ENCODE measurements at regions not wholly inside any gene's neighbourhood (a gene's known extent, or its start where the extent isn't known, plus 50 kb on each side); places are given as distances from the start of the nearest gene placed in this dataset.

DNA sequence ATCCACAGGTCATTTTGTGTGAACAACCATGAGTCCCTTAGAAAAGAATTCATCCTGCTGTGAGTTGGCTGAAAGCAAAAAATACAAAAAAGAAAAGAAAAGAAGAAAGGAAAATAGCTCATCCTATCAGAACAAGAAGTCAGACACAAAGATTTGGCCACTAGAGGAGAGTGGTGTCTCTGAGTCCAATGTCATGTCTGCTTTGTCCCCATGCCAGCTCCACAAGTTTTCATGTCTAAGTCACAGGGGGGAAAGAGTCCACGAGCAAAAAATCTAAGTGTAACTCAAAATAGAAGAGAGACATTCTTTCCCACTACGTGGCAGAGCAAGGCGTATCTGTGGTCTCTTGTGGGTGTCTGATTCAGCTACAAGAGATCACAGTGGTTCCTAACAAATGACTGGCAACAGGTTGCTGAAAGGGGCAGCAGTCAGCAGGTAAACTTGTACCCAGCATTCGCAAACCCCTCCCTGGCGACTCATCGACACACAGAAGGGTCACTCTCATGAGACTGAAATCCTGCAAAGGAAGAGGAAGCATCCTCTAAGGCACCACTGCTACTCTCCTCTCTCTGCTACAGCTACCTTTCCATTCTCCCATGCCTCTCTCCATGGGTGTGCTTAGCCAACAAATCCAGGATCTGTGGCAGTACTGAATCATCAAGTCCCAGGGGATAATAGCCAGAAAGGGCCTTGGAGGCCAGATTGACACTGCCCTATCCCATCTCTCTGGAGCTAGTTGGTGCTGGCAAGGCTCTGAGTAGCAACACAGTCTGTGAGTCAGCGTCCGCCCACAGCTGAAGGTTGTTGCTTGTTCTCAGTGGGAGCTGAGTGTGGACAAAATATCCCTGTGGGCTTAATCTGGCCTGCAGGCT is 123.0 kb upstream of the SLC39A10 start:
- BruUV-seq (replicated peaks) = no TSS peak
- H3K9me2 ChIP-seq (ENCODE audit: insufficient read depth, low read length) = no peaks in the 10 kb centered on the region
- intact Hi-C loops (cut with micrococcal nuclease; ENCODE audit: unreplicated experiment) = loop anchor here (1.0 kb wide), 1 partner anchor 123 kb away; the partner anchor contains the start of gene SLC39A10
- DNase-seq (ENCODE audit: low spot score) = peak; percentile 39
- H3K27ac ChIP-seq (ENCODE audit: low read depth, low read length, poor library complexity, severe bottlenecking) = no peak overlapping the region
- ChIA-PET CTCF (ENCODE audit: unreplicated experiment) (interaction anchor here (0.6 to 1.4 kb wide), 4 partner anchors 36 to 127 kb away, joined by 3 to 5 read pairs (median 4); partner anchors contain the start of gene SLC39A10), POLR2A (interaction anchor here (0.5 to 4.0 kb wide), 16 partner anchors 14 to 709 kb away, joined by 3 to 20 read pairs (median 4); no protein-coding TSS in a partner anchor)
- H2AFZ ChIP-seq (ENCODE audit: low read length) = peak overlapping the region; percentile 97; the same call in 1 of the 2 replicates
- H3K4me3 ChIP-seq (ENCODE audit: low read depth, low read length, poor library complexity, severe bottlenecking) = peak overlapping the region; percentile 64
- no peaks in the 10 kb centered on the region for H3K36me3 ChIP-seq (ENCODE audit: insufficient read depth, low read length)
- peak overlapping the region; percentile 77 for H3K4me2 ChIP-seq (ENCODE audit: low read length)
- no peaks in the 10 kb centered on the region for H4K20me1 ChIP-seq (ENCODE audit: insufficient read depth, low read length)
- TF ChIP-seq, protein P1, sequence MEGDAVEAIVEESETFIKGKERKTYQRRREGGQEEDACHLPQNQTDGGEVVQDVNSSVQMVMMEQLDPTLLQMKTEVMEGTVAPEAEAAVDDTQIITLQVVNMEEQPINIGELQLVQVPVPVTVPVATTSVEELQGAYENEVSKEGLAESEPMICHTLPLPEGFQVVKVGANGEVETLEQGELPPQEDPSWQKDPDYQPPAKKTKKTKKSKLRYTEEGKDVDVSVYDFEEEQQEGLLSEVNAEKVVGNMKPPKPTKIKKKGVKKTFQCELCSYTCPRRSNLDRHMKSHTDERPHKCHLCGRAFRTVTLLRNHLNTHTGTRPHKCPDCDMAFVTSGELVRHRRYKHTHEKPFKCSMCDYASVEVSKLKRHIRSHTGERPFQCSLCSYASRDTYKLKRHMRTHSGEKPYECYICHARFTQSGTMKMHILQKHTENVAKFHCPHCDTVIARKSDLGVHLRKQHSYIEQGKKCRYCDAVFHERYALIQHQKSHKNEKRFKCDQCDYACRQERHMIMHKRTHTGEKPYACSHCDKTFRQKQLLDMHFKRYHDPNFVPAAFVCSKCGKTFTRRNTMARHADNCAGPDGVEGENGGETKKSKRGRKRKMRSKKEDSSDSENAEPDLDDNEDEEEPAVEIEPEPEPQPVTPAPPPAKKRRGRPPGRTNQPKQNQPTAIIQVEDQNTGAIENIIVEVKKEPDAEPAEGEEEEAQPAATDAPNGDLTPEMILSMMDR (conservative IDR thresholded peaks at IDR 0.05; ENCODE audit: low read length) = peak; percentile 53
- TF ChIP-seq EZH2phosphoT487 (IDR thresholded peaks at IDR 0.05; ENCODE audit: borderline replicate concordance, low read depth, low read length) = no peak
- peaks cover 47% of the 10 kb centered on the region for H3K4me1 ChIP-seq (ENCODE audit: insufficient read depth, low read length, poor library complexity, severe bottlenecking)
- H3K9me3 ChIP-seq (ENCODE audit: low read length) = no peaks in the 10 kb centered on the region
- H3K79me2 ChIP-seq (ENCODE audit: insufficient read depth, low read depth, low read length) = no peaks in the 10 kb centered on the region

DNA sequence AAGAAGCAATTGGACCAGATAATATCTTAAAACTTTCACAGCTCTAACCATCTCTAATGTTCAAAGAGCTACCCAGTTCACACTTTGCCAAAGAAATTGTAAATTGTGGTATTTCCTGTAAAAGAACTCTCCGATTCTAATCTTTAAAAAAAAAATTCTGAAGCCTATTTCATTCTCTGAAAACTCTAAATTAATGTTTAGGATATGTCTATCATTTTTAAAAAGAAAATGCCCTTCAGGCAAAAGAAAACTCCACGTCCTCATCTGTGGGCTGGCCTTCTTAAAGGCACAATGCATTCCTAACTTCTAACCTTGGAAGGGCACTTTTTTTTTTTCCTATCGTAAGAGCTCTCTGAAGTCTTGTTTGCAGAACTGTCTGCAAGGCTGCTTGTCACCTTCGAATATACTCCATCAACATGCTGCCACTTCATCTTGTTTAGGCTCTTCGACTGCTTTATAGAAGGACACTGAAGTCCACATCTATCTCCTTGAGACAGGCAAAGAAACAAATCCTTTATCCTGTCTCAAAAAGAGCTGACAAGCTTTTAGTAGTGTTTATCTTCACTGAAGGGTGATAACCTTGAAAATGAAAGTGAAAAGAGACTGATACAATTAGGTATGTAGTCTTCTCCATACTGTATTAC is 124.3 kb upstream of the SLC39A10 start:
- CTCF ChIA-PET (ENCODE audit: unreplicated experiment) = interaction anchor here (0.8 to 1.4 kb wide), 2 partner anchors 81 to 124 kb away, joined by 3 to 5 read pairs; partner anchors contain the start of gene SLC39A10
- DNase-seq (ENCODE audit: low spot score) = peak; percentile 32
- H3K4me3 ChIP-seq (ENCODE audit: low read depth, low read length, poor library complexity, severe bottlenecking) = peak overlapping the region; percentile 64
- POLR2A ChIA-PET = interaction anchor here (0.7 to 4.0 kb wide), 13 partner anchors 12 to 256 kb away, joined by 3 to 20 read pairs (median 3); no protein-coding TSS in a partner anchor
- peak overlapping the region; percentile 97 for H2AFZ ChIP-seq (ENCODE audit: low read length)
- H3K4me2 ChIP-seq (ENCODE audit: low read length) = peak overlapping the region; percentile 77
- H4K20me1 ChIP-seq (ENCODE audit: insufficient read depth, low read length) = no peaks in the 10 kb centered on the region
- no peaks in the 10 kb centered on the region for H3K9me2 ChIP-seq (ENCODE audit: insufficient read depth, low read length)
- H3K27ac ChIP-seq (ENCODE audit: low read depth, low read length, poor library complexity, severe bottlenecking) = no peak overlapping the region
- TF ChIP-seq, protein P1 (conservative IDR thresholded peaks at IDR 0.05; ENCODE audit: low read length) = no peak
- TF ChIP-seq EZH2phosphoT487 (IDR thresholded peaks at IDR 0.05; ENCODE audit: borderline replicate concordance, low read depth, low read length) = no peak
- H3K79me2 ChIP-seq (ENCODE audit: insufficient read depth, low read depth, low read length) = no peaks in the 10 kb centered on the region
- no TSS peak for BruUV-seq (replicated peaks)
- H3K36me3 ChIP-seq (ENCODE audit: insufficient read depth, low read length) = no peaks in the 10 kb centered on the region
- intact Hi-C loops (cut with micrococcal nuclease; ENCODE audit: unreplicated experiment) = loop anchor here (1.0 kb wide), 1 partner anchor 125 kb away; the partner anchor contains the start of gene SLC39A10
- H3K4me1 ChIP-seq (ENCODE audit: insufficient read depth, low read length, poor library complexity, severe bottlenecking) = peaks cover 35% of the 10 kb centered on the region
- no peaks in the 10 kb centered on the region for H3K9me3 ChIP-seq (ENCODE audit: low read length)
